ENCODE measurements at regions not wholly inside any gene's neighbourhood (a gene's known extent, or its start where the extent isn't known, plus 50 kb on each side); places are given as distances from the start of the nearest gene placed in this dataset.

GRCh38 chr3:110293660-110294059, 778.0 kb upstream of the NECTIN3 start:
- DNase-seq (ENCODE audit: low read depth, low spot score) = no peak
- TF ChIP-seq SUZ12 (IDR thresholded peaks at IDR 0.05; ENCODE audit: extremely low read depth, insufficient read depth, insufficient read length) (no peak), YY1 (IDR thresholded peaks at IDR 0.05; ENCODE audit: insufficient read depth, insufficient read length) (no peak), ZNF274 (IDR thresholded peaks at IDR 0.05; ENCODE audit: low read depth, low read length) (no peak)

GRCh38 chr3:110296885-110297284, 774.7 kb upstream of the NECTIN3 start:
- H3K4me1 ChIP-seq (ENCODE audit: insufficient read depth, insufficient read length) = no peaks in the 10 kb centered on the region
- H3K9me3 ChIP-seq (ENCODE audit: insufficient read depth, low read length) = peaks cover 28% of the 10 kb centered on the region
- no peaks in the 10 kb centered on the region for H3K27me3 ChIP-seq (ENCODE audit: insufficient read depth, insufficient read length)
- no peak overlapping the region for H3K9ac ChIP-seq (ENCODE audit: insufficient read length, low read depth)
- no peaks in the 10 kb centered on the region for H3K36me3 ChIP-seq (ENCODE audit: insufficient read depth, insufficient read length, low read length)
- no peak overlapping the region for H3K4me3 ChIP-seq (ENCODE audit: insufficient read length, low read depth)
- DNase-seq (ENCODE audit: low read depth, low spot score) = no peak
- no peak for TF ChIP-seq YY1 (IDR thresholded peaks at IDR 0.05; ENCODE audit: insufficient read depth, insufficient read length)
- TF ChIP-seq ZNF274 (IDR thresholded peaks at IDR 0.05; ENCODE audit: low read depth, low read length) = no peak
- no peak for TF ChIP-seq SUZ12 (IDR thresholded peaks at IDR 0.05; ENCODE audit: extremely low read depth, insufficient read depth, insufficient read length)

More at GRCh38 chr3:110293660-110294059, 778.0 kb upstream of the NECTIN3 start:
- Histone ChIP-seq H3K27me3 (ENCODE audit: insufficient read depth, insufficient read length) (no peaks in the 10 kb centered on the region), H3K9me3 (ENCODE audit: insufficient read depth, low read length) (peaks cover 28% of the 10 kb centered on the region), H3K4me1 (ENCODE audit: insufficient read depth, insufficient read length) (no peaks in the 10 kb centered on the region), H3K36me3 (ENCODE audit: insufficient read depth, insufficient read length, low read length) (no peaks in the 10 kb centered on the region), H3K4me3 (ENCODE audit: insufficient read length, low read depth) (no peak overlapping the region), H3K9ac (ENCODE audit: insufficient read length, low read depth) (no peak overlapping the region)

DNA sequence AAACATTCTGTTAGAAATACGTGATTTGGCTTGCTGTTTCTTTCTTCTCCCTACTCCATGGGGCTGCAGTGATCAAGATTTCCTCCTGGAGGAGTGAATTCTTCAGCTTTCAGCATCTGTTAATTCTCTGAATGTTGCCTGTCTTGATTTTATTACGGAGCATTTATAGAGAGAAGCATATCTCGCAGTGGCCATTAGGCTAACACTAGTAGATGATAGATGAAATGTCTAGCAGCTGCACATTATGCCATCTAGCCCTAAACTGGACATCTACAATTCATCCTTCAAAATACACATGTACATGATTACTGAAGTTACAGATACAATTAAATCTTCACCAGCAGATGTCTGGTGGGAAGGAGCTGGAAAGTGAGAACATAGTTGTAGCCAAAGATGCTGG, 769.8 kb upstream of the NECTIN3 start:
- no peaks in the 10 kb centered on the region for H3K36me3 ChIP-seq (ENCODE audit: insufficient read depth, insufficient read length, low read length)
- H3K27me3 ChIP-seq (ENCODE audit: insufficient read depth, insufficient read length) = no peaks in the 10 kb centered on the region
- H3K9ac ChIP-seq (ENCODE audit: insufficient read length, low read depth) = no peak overlapping the region
- no peaks in the 10 kb centered on the region for H3K4me1 ChIP-seq (ENCODE audit: insufficient read depth, insufficient read length)
- DNase-seq (ENCODE audit: low read depth, low spot score) = no peak
- H3K4me3 ChIP-seq (ENCODE audit: insufficient read length, low read depth) = no peak overlapping the region
- no peaks in the 10 kb centered on the region for H3K9me3 ChIP-seq (ENCODE audit: insufficient read depth, low read length)
- TF ChIP-seq YY1 (IDR thresholded peaks at IDR 0.05; ENCODE audit: insufficient read depth, insufficient read length) = no peak
- TF ChIP-seq ZNF274 (IDR thresholded peaks at IDR 0.05; ENCODE audit: low read depth, low read length) = no peak
- no peak for TF ChIP-seq SUZ12 (IDR thresholded peaks at IDR 0.05; ENCODE audit: extremely low read depth, insufficient read depth, insufficient read length)

DNA sequence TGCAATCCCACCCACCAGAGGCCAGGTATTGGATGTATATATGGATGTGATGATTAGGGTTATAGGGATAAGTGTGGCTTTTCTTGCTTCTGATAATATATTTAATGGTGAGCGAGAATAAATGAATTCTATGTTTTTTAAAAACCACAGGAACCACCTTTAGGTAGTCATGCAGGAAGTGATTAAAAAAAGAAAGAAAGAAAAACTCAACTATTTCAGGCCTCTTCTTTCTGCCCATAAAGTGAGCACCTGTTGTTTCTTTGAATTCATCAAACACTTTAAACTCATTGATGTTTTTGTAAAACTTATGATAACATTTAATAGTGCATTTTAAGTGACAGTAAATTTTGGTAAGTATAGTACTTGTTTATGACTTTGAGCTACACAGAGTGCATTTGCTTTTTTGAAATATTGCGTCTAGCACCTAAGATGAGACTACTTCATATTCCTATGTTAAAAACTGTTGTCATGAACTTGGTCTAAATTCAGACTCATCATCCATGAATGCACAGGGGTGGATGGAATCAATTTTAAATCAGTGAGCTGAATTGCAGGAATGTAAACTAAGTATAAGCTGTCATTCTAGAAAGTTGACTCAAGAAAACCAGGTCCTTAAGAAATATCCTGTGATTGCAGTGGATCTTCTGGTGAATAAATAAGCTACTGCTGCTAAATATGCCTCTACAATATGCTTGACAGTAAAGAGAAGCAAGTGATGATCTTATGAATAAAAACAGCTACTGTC, 764.4 kb upstream of the NECTIN3 start:
- H3K36me3 ChIP-seq (ENCODE audit: insufficient read depth, insufficient read length, low read length) = no peaks in the 10 kb centered on the region
- TF ChIP-seq ZNF274 (IDR thresholded peaks at IDR 0.05; ENCODE audit: low read depth, low read length) (no peak), YY1 (IDR thresholded peaks at IDR 0.05; ENCODE audit: insufficient read depth, insufficient read length) (no peak), SUZ12 (IDR thresholded peaks at IDR 0.05; ENCODE audit: extremely low read depth, insufficient read depth, insufficient read length) (no peak)
- H3K4me3 ChIP-seq (ENCODE audit: insufficient read length, low read depth) = no peak overlapping the region
- no peak overlapping the region for H3K9ac ChIP-seq (ENCODE audit: insufficient read length, low read depth)
- DNase-seq (ENCODE audit: low read depth, low spot score) = no peak
- H3K4me1 ChIP-seq (ENCODE audit: insufficient read depth, insufficient read length) = no peaks in the 10 kb centered on the region
- no peaks in the 10 kb centered on the region for H3K9me3 ChIP-seq (ENCODE audit: insufficient read depth, low read length)
- no peaks in the 10 kb centered on the region for H3K27me3 ChIP-seq (ENCODE audit: insufficient read depth, insufficient read length)

GRCh38 chr3:110311541-110311940, 760.1 kb upstream of the NECTIN3 start:
- Histone ChIP-seq H3K4me3 (ENCODE audit: insufficient read length, low read depth) (no peak overlapping the region), H3K9ac (ENCODE audit: insufficient read length, low read depth) (no peak overlapping the region), H3K36me3 (ENCODE audit: insufficient read depth, insufficient read length, low read length) (no peaks in the 10 kb centered on the region), H3K27me3 (ENCODE audit: insufficient read depth, insufficient read length) (no peaks in the 10 kb centered on the region), H3K4me1 (ENCODE audit: insufficient read depth, insufficient read length) (no peaks in the 10 kb centered on the region), H3K9me3 (ENCODE audit: insufficient read depth, low read length) (no peaks in the 10 kb centered on the region)
- DNase-seq (ENCODE audit: low read depth, low spot score) = no peak
- no peak for TF ChIP-seq YY1 (IDR thresholded peaks at IDR 0.05; ENCODE audit: insufficient read depth, insufficient read length)
- TF ChIP-seq ZNF274 (IDR thresholded peaks at IDR 0.05; ENCODE audit: low read depth, low read length) = no peak
- no peak for TF ChIP-seq SUZ12 (IDR thresholded peaks at IDR 0.05; ENCODE audit: extremely low read depth, insufficient read depth, insufficient read length)

GRCh38 chr3:110314512-110315114, 757.0 kb upstream of the NECTIN3 start:
- no peaks in the 10 kb centered on the region for H3K36me3 ChIP-seq (ENCODE audit: insufficient read depth, insufficient read length, low read length)
- no peaks in the 10 kb centered on the region for H3K9me3 ChIP-seq (ENCODE audit: insufficient read depth, low read length)
- no peak for TF ChIP-seq YY1 (IDR thresholded peaks at IDR 0.05; ENCODE audit: insufficient read depth, insufficient read length)
- TF ChIP-seq ZNF274 (IDR thresholded peaks at IDR 0.05; ENCODE audit: low read depth, low read length) = no peak
- TF ChIP-seq SUZ12 (IDR thresholded peaks at IDR 0.05; ENCODE audit: extremely low read depth, insufficient read depth, insufficient read length) = no peak
- H3K4me3 ChIP-seq (ENCODE audit: insufficient read length, low read depth) = no peak overlapping the region
- H3K9ac ChIP-seq (ENCODE audit: insufficient read length, low read depth) = no peak overlapping the region
- H3K27me3 ChIP-seq (ENCODE audit: insufficient read depth, insufficient read length) = no peaks in the 10 kb centered on the region
- H3K4me1 ChIP-seq (ENCODE audit: insufficient read depth, insufficient read length) = no peaks in the 10 kb centered on the region
- peak; percentile 73 for DNase-seq (ENCODE audit: low read depth, low spot score)

- no peaks in the 10 kb centered on the region for H3K36me3 ChIP-seq (ENCODE audit: insufficient read depth, insufficient read length, low read length)
- TF ChIP-seq YY1 (IDR thresholded peaks at IDR 0.05; ENCODE audit: insufficient read depth, insufficient read length) = no peak
- no peak for TF ChIP-seq ZNF274 (IDR thresholded peaks at IDR 0.05; ENCODE audit: low read depth, low read length)
- TF ChIP-seq SUZ12 (IDR thresholded peaks at IDR 0.05; ENCODE audit: extremely low read depth, insufficient read depth, insufficient read length) = no peak
- no peak for DNase-seq (ENCODE audit: low read depth, low spot score)
- no peak overlapping the region for H3K9ac ChIP-seq (ENCODE audit: insufficient read length, low read depth)
- H3K27me3 ChIP-seq (ENCODE audit: insufficient read depth, insufficient read length) = no peaks in the 10 kb centered on the region
- no peaks in the 10 kb centered on the region for H3K4me1 ChIP-seq (ENCODE audit: insufficient read depth, insufficient read length)
- no peak overlapping the region for H3K4me3 ChIP-seq (ENCODE audit: insufficient read length, low read depth)
- H3K9me3 ChIP-seq (ENCODE audit: insufficient read depth, low read length) = no peaks in the 10 kb centered on the region
These were observed 753.5 kb upstream of the NECTIN3 start for GRCh38 chr3:110318108-110318507.

Data from NT2/D1 (cell line).